Retinal pigment epithelial cell (primary cell): ENCODE measurements at regions not wholly inside any gene's neighbourhood (a gene's known extent, or its start where the extent isn't known, plus 50 kb on each side); places are given as distances from the start of the nearest gene placed in this dataset.

ENCODE experiments used
- DNase-seq: peaks from one replicate; pipeline ENCODE4 v3.0.0-alpha.2; 2010; ENCODE audit warnings: low read depth
- H3K4me3 ChIP-seq: 2 replicates; pipeline ENCODE4 v1.5.1; 2011; ENCODE audit warnings: mild to moderate bottlenecking, low read length, control low read depth, moderate library complexity
- TF ChIP-seq, protein P1 (sequence below): conservative IDR thresholded peaks from 2 replicates; pipeline ENCODE4 v1.5.1; 2011; ENCODE audit warnings: low read depth, low read length, control low read depth, inconsistent platforms

DNA sequence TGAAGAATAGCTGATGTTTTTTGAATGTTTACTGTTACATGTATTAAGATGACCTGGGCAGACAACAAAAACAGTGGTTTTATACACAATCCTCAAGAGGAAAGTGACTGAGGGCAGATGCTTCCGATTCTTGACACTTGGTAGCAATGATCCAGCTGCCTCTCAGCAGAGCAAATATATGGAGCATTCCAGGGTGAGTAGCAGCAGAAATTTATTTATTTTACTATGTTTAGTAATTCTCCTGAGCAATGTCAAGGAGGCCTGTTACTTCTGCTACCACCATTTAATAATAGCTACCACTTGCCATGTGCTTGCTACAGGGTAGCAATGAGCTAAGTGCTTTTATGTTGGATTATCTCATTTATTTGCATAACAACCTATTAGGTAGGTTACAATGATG lies 69.1 kb upstream of the NR3C1 start:
- no peak for DNase-seq
- TF ChIP-seq, protein P1, sequence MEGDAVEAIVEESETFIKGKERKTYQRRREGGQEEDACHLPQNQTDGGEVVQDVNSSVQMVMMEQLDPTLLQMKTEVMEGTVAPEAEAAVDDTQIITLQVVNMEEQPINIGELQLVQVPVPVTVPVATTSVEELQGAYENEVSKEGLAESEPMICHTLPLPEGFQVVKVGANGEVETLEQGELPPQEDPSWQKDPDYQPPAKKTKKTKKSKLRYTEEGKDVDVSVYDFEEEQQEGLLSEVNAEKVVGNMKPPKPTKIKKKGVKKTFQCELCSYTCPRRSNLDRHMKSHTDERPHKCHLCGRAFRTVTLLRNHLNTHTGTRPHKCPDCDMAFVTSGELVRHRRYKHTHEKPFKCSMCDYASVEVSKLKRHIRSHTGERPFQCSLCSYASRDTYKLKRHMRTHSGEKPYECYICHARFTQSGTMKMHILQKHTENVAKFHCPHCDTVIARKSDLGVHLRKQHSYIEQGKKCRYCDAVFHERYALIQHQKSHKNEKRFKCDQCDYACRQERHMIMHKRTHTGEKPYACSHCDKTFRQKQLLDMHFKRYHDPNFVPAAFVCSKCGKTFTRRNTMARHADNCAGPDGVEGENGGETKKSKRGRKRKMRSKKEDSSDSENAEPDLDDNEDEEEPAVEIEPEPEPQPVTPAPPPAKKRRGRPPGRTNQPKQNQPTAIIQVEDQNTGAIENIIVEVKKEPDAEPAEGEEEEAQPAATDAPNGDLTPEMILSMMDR, result no peak
- no peak overlapping the region for H3K4me3 ChIP-seq

GRCh38 chr5:143471666-143472464 lies 68.4 kb upstream of the NR3C1 start:
- no peak overlapping the region for H3K4me3 ChIP-seq
- TF ChIP-seq, protein P1, result no peak
- DNase-seq, result no peak

GRCh38 chr5:143471041-143471509 lies 67.6 kb upstream of the NR3C1 start:
- TF ChIP-seq, protein P1, result no peak
- no peak for DNase-seq
- H3K4me3 ChIP-seq, result no peak overlapping the region

- TF ChIP-seq, protein P1, result no peak
- no peak for DNase-seq
- H3K4me3 ChIP-seq, result no peak overlapping the region
Observed at GRCh38 chr5:143470120-143470519, 66.6 kb upstream of the NR3C1 start.

- no peak for DNase-seq
- H3K4me3 ChIP-seq, result no peak overlapping the region
- TF ChIP-seq, protein P1, result no peak
Observed at GRCh38 chr5:143469125-143469524, 65.6 kb upstream of the NR3C1 start.

- DNase-seq, result no peak
- no peak overlapping the region for H3K4me3 ChIP-seq
- TF ChIP-seq, protein P1, result no peak
Observed at GRCh38 chr5:143466632-143467031, 63.1 kb upstream of the NR3C1 start.
